GM12873 (cell line): ENCODE measurements at regions not wholly inside any gene's neighbourhood (a gene's known extent, or its start where the extent isn't known, plus 50 kb on each side); places are given as distances from the start of the nearest gene placed in this dataset.

Experiments used
- TF ChIP-seq, protein P1 (sequence below): IDR thresholded peaks from 2 replicates; pipeline ENCODE4 v1.5.1; 2012; ENCODE audit warnings: low read depth, mild to moderate bottlenecking, moderate library complexity, low read length, control low read depth; ENCODE audit not compliant: insufficient read depth; ENCODE audit errors: missing control alignments

DNA sequence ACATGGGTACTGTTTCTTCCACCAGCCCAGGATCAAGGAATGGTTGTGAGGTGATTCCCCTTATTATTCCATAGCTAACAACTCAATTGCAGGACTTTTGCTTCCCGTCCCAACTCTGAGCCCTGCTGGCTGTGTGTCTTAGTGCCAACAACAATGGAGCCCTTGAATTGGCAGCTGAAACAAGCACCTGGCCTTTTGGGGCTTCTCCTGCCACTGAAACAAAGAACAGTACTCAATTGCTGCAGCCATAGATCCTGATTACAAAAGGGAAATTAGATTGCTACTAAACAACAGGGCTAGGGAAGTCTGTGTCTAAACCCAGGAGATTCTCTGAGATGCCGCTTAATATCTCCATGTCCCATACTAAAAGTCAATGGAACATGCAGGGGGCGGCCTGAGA, 61.3 kb upstream of the CARMIL1 start:
- TF ChIP-seq, protein P1, sequence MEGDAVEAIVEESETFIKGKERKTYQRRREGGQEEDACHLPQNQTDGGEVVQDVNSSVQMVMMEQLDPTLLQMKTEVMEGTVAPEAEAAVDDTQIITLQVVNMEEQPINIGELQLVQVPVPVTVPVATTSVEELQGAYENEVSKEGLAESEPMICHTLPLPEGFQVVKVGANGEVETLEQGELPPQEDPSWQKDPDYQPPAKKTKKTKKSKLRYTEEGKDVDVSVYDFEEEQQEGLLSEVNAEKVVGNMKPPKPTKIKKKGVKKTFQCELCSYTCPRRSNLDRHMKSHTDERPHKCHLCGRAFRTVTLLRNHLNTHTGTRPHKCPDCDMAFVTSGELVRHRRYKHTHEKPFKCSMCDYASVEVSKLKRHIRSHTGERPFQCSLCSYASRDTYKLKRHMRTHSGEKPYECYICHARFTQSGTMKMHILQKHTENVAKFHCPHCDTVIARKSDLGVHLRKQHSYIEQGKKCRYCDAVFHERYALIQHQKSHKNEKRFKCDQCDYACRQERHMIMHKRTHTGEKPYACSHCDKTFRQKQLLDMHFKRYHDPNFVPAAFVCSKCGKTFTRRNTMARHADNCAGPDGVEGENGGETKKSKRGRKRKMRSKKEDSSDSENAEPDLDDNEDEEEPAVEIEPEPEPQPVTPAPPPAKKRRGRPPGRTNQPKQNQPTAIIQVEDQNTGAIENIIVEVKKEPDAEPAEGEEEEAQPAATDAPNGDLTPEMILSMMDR = no peak

DNA sequence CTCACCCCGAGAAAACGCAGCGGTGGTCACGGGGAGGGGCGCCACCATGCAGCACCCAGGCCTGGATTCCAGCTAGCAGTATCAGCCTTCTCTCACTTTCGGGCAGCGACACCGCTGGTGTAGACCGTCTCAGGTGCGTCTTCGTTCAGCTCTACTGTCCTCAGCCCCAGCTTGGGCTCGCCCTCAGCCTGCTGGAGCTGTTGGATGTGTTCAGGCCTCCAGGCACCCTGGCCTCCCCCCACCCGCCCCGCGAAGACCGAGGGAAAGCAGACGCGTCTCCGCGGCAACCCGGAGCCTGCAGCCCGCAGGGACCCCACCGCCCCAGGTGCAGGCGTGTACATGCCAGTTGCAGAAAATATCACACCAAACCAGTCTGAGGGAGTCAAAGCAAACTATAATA, 60.8 kb upstream of the CARMIL1 start:
- TF ChIP-seq, protein P1 = no peak

DNA sequence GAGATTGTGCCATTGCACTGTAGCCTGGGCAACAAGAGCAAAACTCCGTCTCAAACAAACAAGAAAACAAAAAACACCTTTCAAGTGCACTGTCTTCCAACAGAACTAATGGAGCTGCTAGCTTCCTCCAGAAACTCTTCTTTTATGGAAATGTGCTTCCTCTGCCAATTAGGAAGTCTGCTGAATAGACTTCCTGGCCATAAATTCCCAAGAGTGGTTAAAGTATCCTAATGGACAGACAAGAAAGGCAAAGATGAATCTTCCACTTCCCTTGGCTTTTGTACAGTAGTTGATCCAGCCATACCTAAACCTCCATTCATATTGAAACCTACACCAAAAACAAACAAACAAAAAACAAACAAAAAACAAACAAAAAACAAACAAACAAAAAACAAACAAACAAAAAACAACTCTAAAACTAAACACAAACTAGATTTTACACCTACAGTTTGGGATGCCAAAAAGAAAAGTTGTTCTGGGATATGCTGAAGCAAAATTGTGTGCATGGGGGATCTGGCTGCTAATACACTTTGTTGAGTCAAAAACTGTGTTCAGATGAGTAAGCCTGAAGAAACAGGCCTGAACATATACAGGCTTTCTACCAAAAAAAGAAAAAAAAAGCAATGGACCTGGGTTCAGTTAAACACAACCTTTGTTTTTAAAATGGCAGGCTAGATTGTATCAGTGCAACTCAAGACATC, 59.8 kb upstream of the CARMIL1 start:
- TF ChIP-seq, protein P1 = no peak

DNA sequence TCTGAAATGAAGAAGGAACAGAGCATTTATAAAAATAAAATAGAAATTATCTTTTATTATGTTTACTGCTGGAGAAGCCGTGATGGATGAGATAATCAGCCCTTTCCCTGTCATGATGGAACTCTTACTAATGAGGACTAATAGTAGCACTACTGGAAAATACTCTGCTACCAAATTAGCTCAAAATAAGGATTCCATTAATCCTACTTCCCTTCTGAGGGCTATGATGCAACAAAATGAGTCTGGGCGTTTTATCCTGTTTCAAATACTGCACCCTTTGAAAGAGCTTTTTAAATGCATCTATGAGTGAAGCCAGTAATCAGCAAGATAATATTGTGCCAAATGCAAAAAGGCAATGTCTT, 59.3 kb upstream of the CARMIL1 start:
- TF ChIP-seq, protein P1 = no peak

DNA sequence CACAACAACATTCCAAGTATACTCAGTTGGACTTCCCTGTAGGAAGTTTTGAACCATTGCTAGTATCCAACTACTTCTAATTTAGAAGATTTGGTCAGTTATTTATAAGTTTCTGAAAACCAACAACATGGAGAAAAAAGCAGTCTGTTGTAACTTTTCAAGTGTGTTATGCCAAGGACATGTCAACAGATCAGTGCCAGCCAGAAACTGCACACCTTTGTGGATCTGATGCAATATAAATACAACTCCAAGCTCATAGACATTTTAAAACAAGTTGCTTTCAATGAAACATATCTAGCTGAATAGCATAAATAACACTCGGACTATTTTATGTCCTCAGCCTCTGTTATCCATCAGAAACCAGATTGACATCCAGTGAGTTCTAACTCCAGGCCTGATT, 58.3 kb upstream of the CARMIL1 start:
- TF ChIP-seq, protein P1 = no peak

DNA sequence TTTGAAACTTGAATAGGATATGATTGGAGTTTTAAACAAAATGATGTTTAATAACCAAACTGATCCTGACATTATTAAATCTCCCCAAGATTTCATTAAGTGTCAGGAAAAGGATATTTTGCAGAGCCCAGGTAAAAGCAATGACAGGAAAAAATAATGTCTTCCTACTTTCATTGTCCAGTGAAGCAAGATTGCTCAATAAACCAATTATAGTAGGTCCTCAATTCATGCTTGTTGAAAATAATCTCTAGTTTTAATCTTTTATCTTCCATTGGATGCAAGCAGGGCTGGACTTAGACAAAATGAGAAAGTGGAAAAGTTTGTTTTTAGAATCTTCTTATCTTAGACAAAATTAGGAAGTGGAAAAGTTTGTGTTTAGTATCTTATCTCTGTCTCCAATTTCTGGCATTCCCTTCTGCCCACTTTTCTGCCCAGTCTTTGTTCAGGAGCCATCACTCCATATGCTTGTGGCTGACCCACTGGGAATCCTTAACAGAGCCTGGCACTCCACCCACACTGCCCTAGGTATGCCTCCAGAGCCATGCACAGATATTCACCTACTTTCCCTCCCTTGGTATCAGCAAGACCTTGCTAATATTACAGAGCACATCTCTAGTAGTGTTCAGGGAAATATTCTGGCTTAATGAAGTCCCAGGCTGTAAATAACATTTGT, 57.0 kb upstream of the CARMIL1 start:
- TF ChIP-seq, protein P1 = no peak

DNA sequence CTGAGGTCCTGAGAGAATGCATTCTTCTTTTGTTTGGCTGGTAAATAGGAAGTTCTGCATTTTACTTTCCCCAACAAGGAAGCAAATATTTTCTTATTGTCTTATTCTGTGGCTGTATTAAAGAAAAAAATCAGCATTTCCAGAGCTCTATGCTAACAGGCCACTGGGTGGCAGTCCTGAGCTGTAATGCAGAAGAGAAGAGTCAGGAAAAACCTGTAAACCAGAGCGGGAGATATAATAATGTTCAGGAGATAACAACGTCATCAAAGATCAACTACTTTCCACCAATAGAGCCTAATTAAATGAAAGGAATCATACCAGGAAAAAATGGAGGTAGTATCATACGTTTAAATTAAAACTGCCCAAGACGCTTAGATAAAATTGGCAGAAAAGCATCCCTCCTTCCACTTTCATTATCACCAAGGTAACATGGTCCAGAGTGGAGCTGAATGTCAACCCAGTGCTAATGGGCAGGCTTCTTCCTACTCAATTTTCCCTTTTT, 55.6 kb upstream of the CARMIL1 start:
- TF ChIP-seq, protein P1 = peak; percentile 76
